ENCODE measurements at regions not wholly inside any gene's neighbourhood (a gene's known extent, or its start where the extent isn't known, plus 50 kb on each side); places are given as distances from the start of the nearest gene placed in this dataset.
"Not testable (repeated sequence)": the region's sequence is repeated elsewhere in the genome, so short reads cannot be mapped to it uniquely, and the experiment has no call there.

DNA sequence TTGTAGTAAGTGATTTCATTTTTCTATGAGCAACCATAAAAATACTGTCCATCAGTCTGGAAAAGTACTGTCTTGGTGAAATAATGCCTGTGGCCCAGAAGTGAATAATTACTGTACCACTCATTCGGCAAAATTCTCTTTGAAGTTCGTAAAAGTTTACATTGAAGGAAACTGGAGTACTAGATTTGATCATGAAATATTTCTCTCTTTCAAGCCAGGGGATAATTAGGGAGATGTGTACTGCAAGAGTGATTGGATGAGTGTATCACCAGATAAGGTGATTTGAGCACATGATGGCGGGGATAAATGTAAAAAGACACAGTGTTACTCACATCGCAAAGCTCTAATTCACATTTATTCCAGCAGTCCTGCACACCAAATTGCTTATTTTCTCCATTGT is 883.2 kb upstream of the PIK3C3 start:
- ATAC-seq (ENCODE audit: poor library complexity) (no peak), DNase-seq (no peak)
- intact Hi-C loops (cut with DNase I) = no loop called here

DNA sequence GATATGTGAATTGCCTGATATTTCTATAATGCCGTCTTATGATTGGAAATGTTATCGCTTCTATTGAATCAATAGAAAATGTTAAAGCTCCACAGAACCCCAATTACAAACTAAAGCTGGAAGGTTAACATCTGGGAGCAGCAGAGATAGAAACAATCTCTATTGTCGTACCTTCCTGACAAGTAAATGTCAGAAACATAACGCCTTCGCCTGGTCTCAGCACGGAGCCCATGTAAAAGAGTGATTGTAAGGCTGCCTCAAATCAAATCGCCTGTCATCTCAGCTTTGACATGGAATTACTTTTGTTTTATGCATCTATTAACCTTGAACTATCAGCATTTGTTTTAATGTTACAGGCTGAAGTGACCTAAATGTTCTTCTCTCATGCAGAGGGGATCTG is 885.9 kb upstream of the PIK3C3 start:
- intact Hi-C loops (cut with DNase I) = no loop called here
- no peak for ATAC-seq (ENCODE audit: poor library complexity)
- DNase-seq = no peak

DNA sequence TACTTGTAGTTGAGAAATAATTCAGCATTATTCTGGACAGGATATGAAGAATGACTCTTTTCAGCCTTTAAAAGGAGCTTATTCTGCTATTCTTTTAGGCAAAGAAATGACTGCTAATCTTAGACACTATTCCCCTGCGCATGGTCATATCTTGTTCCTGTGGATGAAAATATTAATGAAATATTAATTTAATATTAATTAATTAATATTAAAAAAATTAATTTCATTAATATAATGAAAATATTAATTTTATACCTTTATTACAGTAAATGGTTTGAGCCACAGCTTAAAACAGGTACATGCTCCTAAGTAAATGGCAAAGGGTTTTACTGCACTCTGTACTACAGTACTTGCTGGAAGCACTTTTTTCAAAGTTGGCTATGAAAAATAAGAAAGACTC is 890.1 kb upstream of the PIK3C3 start:
- DNase-seq (no peak), ATAC-seq (ENCODE audit: poor library complexity) (no peak)
- intact Hi-C loops (cut with DNase I) = no loop called here

DNA sequence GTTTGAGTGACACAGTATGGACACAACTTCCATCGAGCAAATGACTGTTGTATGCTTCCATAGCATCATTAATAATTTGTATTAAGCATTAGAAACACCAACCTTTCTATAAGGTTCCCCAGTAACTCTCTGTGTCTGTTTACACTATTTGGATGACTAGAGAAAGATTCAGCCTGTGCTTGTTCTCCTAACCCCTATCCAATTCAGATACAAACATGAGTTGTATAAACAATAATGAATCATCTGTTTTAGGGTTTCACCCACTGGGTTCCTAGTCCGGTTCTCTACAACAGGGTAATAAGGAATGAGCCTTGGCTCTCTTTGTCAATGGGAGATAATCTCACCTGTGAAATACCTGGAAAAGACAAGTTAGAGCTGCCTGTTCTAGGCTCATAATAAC is 894.1 kb upstream of the PIK3C3 start:
- ATAC-seq (ENCODE audit: poor library complexity) = no peak

GRCh38 chr18:41059126-41059415 is 896.0 kb upstream of the PIK3C3 start:
- DNase-seq (no peak), ATAC-seq (ENCODE audit: poor library complexity) (no peak)
- intact Hi-C loops (cut with DNase I) = no loop called here

More for the DNA sequence above, 894.1 kb upstream of the PIK3C3 start:
- intact Hi-C loops (cut with DNase I) = no loop called here
- DNase-seq = no peak

- no peak for ATAC-seq (ENCODE audit: poor library complexity)
- intact Hi-C loops (cut with DNase I) = no loop called here
Measured at GRCh38 chr18:41058351-41059125, 896.5 kb upstream of the PIK3C3 start.

DNA sequence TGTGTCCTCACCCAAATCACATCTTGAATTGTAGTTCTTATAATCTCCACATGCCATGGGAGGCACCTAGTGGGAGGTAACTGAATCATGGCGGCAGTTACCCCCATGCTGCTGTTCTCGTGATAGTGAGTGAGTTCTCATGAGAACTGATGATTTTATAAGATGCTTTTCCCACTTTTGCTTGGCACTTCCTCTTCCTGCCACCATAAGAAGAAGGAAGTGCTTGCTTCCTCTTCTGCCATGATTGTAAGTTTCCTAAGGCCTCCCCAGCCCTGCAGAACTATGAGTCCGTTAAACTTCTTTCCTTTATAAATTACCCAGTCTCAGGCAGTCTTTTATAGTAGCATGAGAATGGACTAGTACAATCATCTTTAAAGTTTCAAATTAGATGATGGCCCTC is 902.4 kb upstream of the PIK3C3 start:
- no peak for ATAC-seq (ENCODE audit: poor library complexity)
- intact Hi-C loops (cut with DNase I) = no loop called here

More at GRCh38 chr18:41058351-41059125, 896.5 kb upstream of the PIK3C3 start:
- no peak for DNase-seq

GRCh38 chr18:41046250-41046649 is 908.8 kb upstream of the PIK3C3 start:
- DNase-seq; intact Hi-C loops (cut with DNase I); ATAC-seq (ENCODE audit: poor library complexity): not testable (repeated sequence)

More for the DNA sequence above, 902.4 kb upstream of the PIK3C3 start:
- no peak for DNase-seq

- DNase-seq (no peak), ATAC-seq (ENCODE audit: poor library complexity) (no peak)
- intact Hi-C loops (cut with DNase I) = no loop called here
Measured at GRCh38 chr18:41043876-41044275, 911.2 kb upstream of the PIK3C3 start.

DNA sequence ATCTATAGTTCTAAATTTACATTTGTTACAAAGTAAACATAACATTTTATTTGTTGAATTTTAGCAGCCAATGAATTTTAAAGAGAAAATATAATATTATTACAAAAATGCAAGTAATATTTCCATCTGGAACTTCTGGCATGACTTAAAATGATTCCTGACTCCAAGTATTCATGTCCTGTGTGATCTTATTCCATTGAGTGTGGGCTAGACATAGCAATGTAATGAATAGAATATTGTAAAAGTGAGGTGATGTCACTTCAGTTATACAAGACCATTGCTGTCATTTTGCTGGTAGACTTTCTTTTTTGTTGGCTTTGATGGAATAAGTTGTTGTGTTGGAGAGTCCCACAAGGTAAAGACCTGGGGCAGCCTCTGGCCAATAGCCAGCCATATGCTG is 912.2 kb upstream of the PIK3C3 start:
- intact Hi-C loops (cut with DNase I) = no loop called here
- ATAC-seq (ENCODE audit: poor library complexity) (no peak), DNase-seq (no peak)

GRCh38 chr18:41038071-41038470 is 917.0 kb upstream of the PIK3C3 start:
- DNase-seq (no peak), ATAC-seq (ENCODE audit: poor library complexity) (no peak)
- intact Hi-C loops (cut with DNase I) = no loop called here

- ATAC-seq (ENCODE audit: poor library complexity) = no peak
- intact Hi-C loops (cut with DNase I) = no loop called here
- no peak for DNase-seq
Measured at GRCh38 chr18:41036346-41036745, 918.7 kb upstream of the PIK3C3 start.

- DNase-seq (no peak), ATAC-seq (ENCODE audit: poor library complexity) (no peak)
- intact Hi-C loops (cut with DNase I) = no loop called here
Measured at GRCh38 chr18:41034413-41034812, 920.6 kb upstream of the PIK3C3 start.

GRCh38 chr18:41025666-41026065 is 929.4 kb upstream of the PIK3C3 start:
- ATAC-seq (ENCODE audit: poor library complexity) (no peak), DNase-seq (no peak)
- intact Hi-C loops (cut with DNase I) = no loop called here

DNA sequence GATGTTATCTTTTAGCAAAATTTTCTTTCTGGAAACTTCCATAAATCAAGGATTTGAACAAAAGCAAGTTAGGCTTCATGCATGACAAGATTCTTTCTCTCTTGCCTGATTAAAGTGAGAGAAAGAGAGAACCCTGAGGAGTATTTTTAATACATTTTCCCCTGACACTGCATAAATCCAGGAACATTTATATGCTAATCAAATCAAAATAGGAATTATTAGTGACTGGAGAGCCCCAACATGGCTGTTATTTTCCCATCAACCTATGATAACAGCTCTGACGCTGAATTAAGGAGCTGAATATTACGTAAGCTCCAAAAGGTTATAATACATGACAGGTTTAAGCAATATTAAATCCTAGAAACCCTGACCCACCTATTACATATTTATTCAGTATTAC is 930.2 kb upstream of the PIK3C3 start:
- ATAC-seq (ENCODE audit: poor library complexity) = no peak
- intact Hi-C loops (cut with DNase I) = no loop called here
- DNase-seq = no peak

DNA sequence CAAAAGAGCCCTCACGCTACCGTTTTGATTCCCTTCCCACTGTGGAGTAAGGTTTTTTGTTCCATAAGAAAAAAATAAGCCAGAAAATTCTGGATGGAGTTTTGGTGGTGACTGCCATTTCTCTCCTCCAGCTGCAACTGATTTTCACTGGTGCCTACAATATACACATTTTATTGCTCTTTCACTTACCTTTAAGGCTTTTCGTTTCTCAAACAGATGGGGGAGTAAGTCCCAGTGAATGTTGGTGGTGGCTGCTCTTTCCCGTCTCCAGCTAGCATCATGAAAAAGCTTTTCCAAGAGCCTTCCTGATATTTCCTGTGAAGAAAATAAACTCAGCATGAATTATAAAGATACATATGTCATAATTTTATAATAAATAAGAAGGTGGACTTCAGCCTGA is 932.5 kb upstream of the PIK3C3 start:
- no peak for ATAC-seq (ENCODE audit: poor library complexity)
- intact Hi-C loops (cut with DNase I) = no loop called here
- DNase-seq = no peak

DNA sequence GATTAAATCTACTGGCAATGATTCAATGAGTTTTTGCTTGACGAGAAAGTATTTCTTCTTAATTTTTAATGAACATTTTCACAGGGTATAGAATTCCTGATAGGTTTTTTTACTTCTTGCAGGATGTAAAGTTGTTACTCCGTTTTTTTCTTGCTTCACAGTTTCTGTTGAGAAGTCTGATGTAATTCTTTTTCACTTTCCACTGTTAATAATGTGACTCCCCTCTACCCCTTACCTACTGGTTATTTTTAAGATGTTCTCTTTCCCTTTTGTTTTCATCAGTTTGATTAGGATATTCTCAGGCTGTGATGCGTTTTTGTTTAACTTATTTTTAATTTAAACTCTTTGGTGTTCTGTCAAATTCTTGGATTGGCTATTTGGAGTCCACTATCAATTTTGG is 933.9 kb upstream of the PIK3C3 start:
- intact Hi-C loops (cut with DNase I) = no loop called here

DNA sequence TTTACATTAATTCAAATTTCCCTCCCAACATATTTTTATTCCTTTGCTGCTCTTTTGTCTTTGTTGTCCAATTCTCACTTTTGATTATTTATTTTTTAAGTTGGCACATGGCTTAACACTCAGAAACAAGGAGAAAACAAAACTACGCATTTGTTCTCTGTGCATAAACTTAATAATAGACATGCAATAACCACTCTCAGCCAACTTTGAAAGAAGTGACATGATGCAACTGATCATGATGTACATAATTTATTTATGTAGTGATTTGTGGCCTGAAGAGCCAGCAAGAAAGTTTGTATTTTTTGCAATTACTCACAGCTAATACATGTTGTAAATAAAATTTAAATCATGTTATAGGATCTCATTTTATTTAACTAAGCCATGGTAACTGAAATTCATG is 942.8 kb upstream of the PIK3C3 start:
- DNase-seq = no peak
- intact Hi-C loops (cut with DNase I) = no loop called here
- no peak for ATAC-seq (ENCODE audit: poor library complexity)

More for the DNA sequence above, 933.9 kb upstream of the PIK3C3 start:
- DNase-seq = no peak
- no peak for ATAC-seq (ENCODE audit: poor library complexity)

DNA sequence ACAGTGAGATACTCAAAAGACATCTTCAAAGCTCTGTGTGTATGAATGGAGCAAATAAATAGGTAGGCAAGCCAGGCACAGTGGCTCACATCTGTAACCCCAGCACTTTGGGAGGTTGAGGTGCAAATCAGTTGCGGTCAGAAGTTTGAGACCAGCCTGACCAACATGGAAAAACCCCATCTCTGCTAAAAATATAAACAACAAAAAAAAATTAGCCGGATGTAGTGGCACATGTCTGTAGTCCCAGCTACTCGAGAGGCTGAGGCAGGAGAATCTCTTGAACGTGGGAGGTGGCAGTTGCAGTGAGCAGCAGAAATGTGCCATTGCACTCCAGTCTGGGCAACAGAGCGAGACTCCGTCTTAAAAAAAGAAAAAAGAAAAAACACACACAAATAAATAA is 945.1 kb upstream of the PIK3C3 start:
- DNase-seq = no peak
- intact Hi-C loops (cut with DNase I) = no loop called here
- ATAC-seq (ENCODE audit: poor library complexity) = no peak

DNA sequence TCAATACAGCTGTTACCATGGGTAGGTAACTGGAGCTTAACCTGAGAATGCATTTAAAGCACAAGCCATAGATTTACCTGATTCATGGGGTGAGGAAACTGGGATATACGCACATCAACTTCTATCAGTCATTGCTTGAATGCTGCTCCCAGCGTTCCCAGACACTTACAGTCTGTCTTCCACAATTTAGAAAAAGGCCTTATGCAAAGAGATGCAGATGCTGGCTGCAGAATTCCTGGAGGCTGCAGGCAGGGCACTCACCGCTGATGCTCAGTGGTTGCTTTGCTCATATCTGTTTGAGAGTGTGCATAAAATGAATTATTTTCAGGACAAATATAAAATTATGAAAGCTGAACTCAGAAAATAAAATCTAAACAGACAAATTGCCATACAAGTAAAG is 950.7 kb upstream of the PIK3C3 start:
- no peak for ATAC-seq (ENCODE audit: poor library complexity)
- DNase-seq = no peak
- intact Hi-C loops (cut with DNase I) = no loop called here

- intact Hi-C loops (cut with DNase I) = no loop called here
- DNase-seq (no peak), ATAC-seq (ENCODE audit: poor library complexity) (no peak)
Measured at GRCh38 chr18:40995529-40995928, 959.5 kb upstream of the PIK3C3 start.

Data from Right ventricle myocardium superior (tissue), 1 donor.